ENCODE measurements at regions not wholly inside any gene's neighbourhood (a gene's known extent, or its start where the extent isn't known, plus 50 kb on each side); places are given as distances from the start of the nearest gene placed in this dataset.
A peak's percentile ranks its signal among the peaks of the same experiment; 100 is the strongest.

DNA sequence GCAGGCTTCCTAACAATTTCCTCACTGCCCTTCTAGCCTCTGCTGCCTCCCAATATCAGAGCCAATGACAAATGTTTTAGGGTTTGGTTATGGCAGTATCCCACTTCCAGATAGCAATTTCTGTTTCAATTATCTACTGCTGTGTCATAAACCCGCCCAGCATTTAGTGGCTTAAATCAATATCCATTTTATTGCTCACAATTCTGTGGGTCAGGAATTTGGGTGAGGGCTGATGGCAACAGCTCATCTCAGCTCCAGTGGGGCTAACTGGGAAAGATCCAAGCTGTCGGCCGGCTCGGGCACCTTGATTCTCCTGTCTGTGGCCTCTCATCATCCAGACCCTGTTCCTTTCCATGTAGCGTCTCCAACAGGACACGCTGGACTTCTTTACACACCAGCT is 85.3 kb upstream of the GOLGA8J start:
- CTCF ChIA-PET, result interaction anchor here (0.6 to 0.7 kb wide), 2 partner anchors 334 to 858 kb away, joined by 3 to 5 read pairs; no protein-coding TSS in a partner anchor
- POLR2A ChIA-PET, result no interaction called here
- no peaks in the 10 kb centered on the region for H3K4me1 ChIP-seq (ENCODE audit: control insufficient read depth, insufficient read depth, low read length)
- no peaks in the 10 kb centered on the region for H3K9me3 ChIP-seq (ENCODE audit: control insufficient read depth, insufficient read depth, low read depth, low read length)
- H3K27ac ChIP-seq (ENCODE audit: extremely low read depth, low read depth, low read length), result no peak overlapping the region
- TF ChIP-seq, protein P1, sequence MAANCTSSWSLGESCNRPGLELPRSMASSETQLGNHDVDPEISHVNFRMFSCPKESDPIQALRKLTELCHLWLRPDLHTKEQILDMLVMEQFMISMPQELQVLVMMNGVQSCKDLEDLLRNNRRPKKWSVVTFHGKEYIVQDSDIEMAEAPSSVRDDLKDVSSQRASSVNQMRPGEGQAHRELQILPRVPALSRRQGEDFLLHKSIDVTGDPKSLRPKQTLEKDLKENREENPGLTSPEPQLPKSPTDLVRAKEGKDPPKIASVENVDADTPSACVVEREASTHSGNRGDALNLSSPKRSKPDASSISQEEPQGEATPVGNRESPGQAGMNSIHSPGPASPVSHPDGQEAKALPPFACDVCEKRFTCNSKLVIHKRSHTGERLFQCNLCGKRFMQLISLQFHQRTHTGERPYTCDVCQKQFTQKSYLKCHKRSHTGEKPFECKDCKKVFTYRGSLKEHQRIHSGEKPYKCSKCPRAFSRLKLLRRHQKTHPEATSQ (tag by site-specific recombination; IDR thresholded peaks at IDR 0.05), result no peak
- TF ChIP-seq ZNF133 (tag by site-specific recombination; IDR thresholded peaks at IDR 0.05), result 0 out of 2 replicates have a peak, but pooled peaks have one; percentile 2
- H3K4me3 ChIP-seq (ENCODE audit: low read depth, low read length), result no peak overlapping the region
- no peaks in the 10 kb centered on the region for H3K36me3 ChIP-seq (ENCODE audit: control insufficient read depth in 2 of 2, insufficient read depth in 1 of 2, low read length in 2 of 2)

DNA sequence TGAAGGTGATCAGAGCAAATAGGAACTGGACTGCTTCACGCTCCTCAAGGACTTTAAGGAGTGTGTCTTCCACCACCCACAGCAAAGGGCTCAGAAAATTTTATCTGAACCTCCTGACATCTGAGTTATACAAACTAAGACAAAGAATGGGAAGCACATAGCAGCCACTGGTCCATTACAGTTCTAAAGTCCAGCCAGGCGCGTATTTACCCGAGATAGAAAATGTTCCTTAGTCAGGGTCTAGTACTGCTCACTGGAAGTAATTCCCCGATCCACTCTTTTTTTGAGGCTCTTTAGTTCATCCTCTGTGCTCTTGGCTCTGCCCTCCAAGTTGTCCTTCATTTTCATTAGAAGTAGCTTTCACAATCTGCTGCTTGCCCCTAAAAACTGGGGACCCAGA is 88.5 kb upstream of the GOLGA8J start:
- Histone ChIP-seq H3K9me3 (ENCODE audit: control insufficient read depth, insufficient read depth, low read depth, low read length) (no peaks in the 10 kb centered on the region), H3K4me1 (ENCODE audit: control insufficient read depth, insufficient read depth, low read length) (no peaks in the 10 kb centered on the region), H3K36me3 (ENCODE audit: control insufficient read depth in 2 of 2, insufficient read depth in 1 of 2, low read length in 2 of 2) (no peaks in the 10 kb centered on the region), H3K27ac (ENCODE audit: extremely low read depth, low read depth, low read length) (no peak overlapping the region), H3K4me3 (ENCODE audit: low read depth, low read length) (no peak overlapping the region)
- TF ChIP-seq ZNF202 (tag by site-specific recombination; IDR thresholded peaks at IDR 0.05; ENCODE audit: borderline replicate concordance) (no peak), SCRT2 (tag by site-specific recombination; IDR thresholded peaks at IDR 0.05) (no peak), GFI1B (tag by site-specific recombination; IDR thresholded peaks at IDR 0.05) (no peak), ZNF350 (tag by site-specific recombination; IDR thresholded peaks at IDR 0.05) (no peak), ZNF221 (tag by site-specific recombination; IDR thresholded peaks at IDR 0.05; ENCODE audit: borderline replicate concordance) (no peak), ZBTB17 (tag by site-specific recombination; IDR thresholded peaks at IDR 0.05) (no peak), ZNF140 (tag by site-specific recombination; IDR thresholded peaks at IDR 0.05) (no peak), ZSCAN30 (tag by site-specific recombination; IDR thresholded peaks at IDR 0.05) (no peak), ZNF510 (tag by site-specific recombination; IDR thresholded peaks at IDR 0.05; ENCODE audit: insufficient replicate concordance) (no peak), ZIC2 (tag by site-specific recombination; IDR thresholded peaks at IDR 0.05) (no peak), ZNF426 (tag by site-specific recombination; IDR thresholded peaks at IDR 0.05) (no peak), ZNF623 (tag by site-specific recombination; IDR thresholded peaks at IDR 0.05) (no peak), ZNF843 (tag by site-specific recombination; IDR thresholded peaks at IDR 0.05) (no peak), ZNF24 (tag by site-specific recombination; IDR thresholded peaks at IDR 0.05) (no peak), SP2 (tag by site-specific recombination; IDR thresholded peaks at IDR 0.05) (no peak)
- TF ChIP-seq, protein P2, sequence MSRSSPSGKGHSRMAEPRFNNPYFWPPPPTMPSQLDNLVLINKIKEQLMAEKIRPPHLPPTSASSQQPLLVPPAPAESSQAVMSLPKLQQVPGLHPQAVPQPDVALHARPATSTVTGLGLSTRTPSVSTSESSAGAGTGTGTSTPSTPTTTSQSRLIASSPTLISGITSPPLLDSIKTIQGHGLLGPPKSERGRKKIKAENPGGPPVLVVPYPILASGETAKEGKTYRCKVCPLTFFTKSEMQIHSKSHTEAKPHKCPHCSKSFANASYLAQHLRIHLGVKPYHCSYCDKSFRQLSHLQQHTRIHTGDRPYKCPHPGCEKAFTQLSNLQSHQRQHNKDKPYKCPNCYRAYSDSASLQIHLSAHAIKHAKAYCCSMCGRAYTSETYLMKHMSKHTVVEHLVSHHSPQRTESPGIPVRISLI (tag by site-specific recombination; IDR thresholded peaks at IDR 0.05), result no peak
- TF ChIP-seq, protein P3, sequence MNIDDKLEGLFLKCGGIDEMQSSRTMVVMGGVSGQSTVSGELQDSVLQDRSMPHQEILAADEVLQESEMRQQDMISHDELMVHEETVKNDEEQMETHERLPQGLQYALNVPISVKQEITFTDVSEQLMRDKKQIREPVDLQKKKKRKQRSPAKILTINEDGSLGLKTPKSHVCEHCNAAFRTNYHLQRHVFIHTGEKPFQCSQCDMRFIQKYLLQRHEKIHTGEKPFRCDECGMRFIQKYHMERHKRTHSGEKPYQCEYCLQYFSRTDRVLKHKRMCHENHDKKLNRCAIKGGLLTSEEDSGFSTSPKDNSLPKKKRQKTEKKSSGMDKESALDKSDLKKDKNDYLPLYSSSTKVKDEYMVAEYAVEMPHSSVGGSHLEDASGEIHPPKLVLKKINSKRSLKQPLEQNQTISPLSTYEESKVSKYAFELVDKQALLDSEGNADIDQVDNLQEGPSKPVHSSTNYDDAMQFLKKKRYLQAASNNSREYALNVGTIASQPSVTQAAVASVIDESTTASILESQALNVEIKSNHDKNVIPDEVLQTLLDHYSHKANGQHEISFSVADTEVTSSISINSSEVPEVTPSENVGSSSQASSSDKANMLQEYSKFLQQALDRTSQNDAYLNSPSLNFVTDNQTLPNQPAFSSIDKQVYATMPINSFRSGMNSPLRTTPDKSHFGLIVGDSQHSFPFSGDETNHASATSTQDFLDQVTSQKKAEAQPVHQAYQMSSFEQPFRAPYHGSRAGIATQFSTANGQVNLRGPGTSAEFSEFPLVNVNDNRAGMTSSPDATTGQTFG (tag by site-specific recombination; IDR thresholded peaks at IDR 0.05; ENCODE audit: borderline replicate concordance), result no peak
- TF ChIP-seq, protein P4, sequence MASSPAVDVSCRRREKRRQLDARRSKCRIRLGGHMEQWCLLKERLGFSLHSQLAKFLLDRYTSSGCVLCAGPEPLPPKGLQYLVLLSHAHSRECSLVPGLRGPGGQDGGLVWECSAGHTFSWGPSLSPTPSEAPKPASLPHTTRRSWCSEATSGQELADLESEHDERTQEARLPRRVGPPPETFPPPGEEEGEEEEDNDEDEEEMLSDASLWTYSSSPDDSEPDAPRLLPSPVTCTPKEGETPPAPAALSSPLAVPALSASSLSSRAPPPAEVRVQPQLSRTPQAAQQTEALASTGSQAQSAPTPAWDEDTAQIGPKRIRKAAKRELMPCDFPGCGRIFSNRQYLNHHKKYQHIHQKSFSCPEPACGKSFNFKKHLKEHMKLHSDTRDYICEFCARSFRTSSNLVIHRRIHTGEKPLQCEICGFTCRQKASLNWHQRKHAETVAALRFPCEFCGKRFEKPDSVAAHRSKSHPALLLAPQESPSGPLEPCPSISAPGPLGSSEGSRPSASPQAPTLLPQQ (tag by site-specific recombination; IDR thresholded peaks at IDR 0.05), result no peak
- TF ChIP-seq, protein P5, sequence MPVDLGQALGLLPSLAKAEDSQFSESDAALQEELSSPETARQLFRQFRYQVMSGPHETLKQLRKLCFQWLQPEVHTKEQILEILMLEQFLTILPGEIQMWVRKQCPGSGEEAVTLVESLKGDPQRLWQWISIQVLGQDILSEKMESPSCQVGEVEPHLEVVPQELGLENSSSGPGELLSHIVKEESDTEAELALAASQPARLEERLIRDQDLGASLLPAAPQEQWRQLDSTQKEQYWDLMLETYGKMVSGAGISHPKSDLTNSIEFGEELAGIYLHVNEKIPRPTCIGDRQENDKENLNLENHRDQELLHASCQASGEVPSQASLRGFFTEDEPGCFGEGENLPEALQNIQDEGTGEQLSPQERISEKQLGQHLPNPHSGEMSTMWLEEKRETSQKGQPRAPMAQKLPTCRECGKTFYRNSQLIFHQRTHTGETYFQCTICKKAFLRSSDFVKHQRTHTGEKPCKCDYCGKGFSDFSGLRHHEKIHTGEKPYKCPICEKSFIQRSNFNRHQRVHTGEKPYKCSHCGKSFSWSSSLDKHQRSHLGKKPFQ (tag by site-specific recombination; IDR thresholded peaks at IDR 0.05), result no peak
- TF ChIP-seq, protein P6, sequence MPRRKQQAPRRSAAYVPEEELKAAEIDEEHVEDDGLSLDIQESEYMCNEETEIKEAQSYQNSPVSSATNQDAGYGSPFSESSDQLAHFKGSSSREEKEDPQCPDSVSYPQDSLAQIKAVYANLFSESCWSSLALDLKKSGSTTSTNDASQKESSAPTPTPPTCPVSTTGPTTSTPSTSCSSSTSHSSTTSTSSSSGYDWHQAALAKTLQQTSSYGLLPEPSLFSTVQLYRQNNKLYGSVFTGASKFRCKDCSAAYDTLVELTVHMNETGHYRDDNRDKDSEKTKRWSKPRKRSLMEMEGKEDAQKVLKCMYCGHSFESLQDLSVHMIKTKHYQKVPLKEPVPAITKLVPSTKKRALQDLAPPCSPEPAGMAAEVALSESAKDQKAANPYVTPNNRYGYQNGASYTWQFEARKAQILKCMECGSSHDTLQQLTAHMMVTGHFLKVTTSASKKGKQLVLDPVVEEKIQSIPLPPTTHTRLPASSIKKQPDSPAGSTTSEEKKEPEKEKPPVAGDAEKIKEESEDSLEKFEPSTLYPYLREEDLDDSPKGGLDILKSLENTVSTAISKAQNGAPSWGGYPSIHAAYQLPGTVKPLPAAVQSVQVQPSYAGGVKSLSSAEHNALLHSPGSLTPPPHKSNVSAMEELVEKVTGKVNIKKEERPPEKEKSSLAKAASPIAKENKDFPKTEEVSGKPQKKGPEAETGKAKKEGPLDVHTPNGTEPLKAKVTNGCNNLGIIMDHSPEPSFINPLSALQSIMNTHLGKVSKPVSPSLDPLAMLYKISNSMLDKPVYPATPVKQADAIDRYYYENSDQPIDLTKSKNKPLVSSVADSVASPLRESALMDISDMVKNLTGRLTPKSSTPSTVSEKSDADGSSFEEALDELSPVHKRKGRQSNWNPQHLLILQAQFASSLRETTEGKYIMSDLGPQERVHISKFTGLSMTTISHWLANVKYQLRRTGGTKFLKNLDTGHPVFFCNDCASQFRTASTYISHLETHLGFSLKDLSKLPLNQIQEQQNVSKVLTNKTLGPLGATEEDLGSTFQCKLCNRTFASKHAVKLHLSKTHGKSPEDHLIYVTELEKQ (tag by site-specific recombination; IDR thresholded peaks at IDR 0.05; ENCODE audit: borderline replicate concordance), result no peak
- CTCF ChIA-PET, result interaction anchor here (1.4 kb wide), 1 partner anchor 10 kb away, joined by 4 read pairs; no protein-coding TSS in a partner anchor
- POLR2A ChIA-PET, result no interaction called here

Data from HEK293 (cell line).